Lower leg skin (tissue), 3 donors: ENCODE measurements at regions not wholly inside any gene's neighbourhood (a gene's known extent, or its start where the extent isn't known, plus 50 kb on each side); places are given as distances from the start of the nearest gene placed in this dataset.

Source experiments
- POLR2A ChIP-seq, 2 donors: fragments of 450-650 bp; IDR thresholded peaks; one replicate each; pipeline ENCODE4 v1.6.1; 2016 to 2017; ENCODE audit warnings: antibody characterized with exemption in 2 of 2, mild to moderate bottlenecking in 1 of 2, moderate library complexity in 1 of 2
- TF ChIP-seq, protein P1 (sequence below), 3 donors: fragments of 450-650 bp; IDR thresholded peaks; one replicate each; pipeline ENCODE4 v1.5.1; 2016; ENCODE audit warnings: antibody characterized with exemption in 3 of 3, mild to moderate bottlenecking in 3 of 3, moderate library complexity in 2 of 3

DNA sequence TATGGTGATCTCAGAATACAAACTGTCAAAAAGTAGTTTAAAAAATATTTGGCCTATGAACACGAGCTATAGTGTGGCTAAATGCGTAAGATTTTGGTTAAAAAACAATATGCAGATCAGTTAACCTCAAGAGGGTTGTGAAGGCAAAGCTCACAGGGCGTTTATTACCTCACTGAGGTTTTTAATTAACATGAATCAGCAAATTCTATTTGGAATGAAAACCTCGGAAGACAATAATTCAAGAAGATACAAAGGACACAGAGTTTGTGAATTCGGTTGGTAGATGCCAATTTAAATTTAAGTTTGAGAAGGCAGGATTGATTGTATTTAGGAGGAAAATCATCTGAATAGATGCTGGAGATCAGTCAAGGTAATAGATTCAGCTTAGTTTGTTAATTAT is 1434.6 kb downstream of the C4orf33 start:
- TF ChIP-seq, protein P1, sequence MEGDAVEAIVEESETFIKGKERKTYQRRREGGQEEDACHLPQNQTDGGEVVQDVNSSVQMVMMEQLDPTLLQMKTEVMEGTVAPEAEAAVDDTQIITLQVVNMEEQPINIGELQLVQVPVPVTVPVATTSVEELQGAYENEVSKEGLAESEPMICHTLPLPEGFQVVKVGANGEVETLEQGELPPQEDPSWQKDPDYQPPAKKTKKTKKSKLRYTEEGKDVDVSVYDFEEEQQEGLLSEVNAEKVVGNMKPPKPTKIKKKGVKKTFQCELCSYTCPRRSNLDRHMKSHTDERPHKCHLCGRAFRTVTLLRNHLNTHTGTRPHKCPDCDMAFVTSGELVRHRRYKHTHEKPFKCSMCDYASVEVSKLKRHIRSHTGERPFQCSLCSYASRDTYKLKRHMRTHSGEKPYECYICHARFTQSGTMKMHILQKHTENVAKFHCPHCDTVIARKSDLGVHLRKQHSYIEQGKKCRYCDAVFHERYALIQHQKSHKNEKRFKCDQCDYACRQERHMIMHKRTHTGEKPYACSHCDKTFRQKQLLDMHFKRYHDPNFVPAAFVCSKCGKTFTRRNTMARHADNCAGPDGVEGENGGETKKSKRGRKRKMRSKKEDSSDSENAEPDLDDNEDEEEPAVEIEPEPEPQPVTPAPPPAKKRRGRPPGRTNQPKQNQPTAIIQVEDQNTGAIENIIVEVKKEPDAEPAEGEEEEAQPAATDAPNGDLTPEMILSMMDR (IDR thresholded peaks at IDR 0.05): no peak
- TF ChIP-seq POLR2A (IDR thresholded peaks at IDR 0.05): no peak
